Activated CD8-positive, alpha-beta T cell treated with anti-CD3 and anti-CD28 coated beads for 36 hours (primary cell): ENCODE measurements at regions not wholly inside any gene's neighbourhood (a gene's known extent, or its start where the extent isn't known, plus 50 kb on each side); places are given as distances from the start of the nearest gene placed in this dataset.

ENCODE experiments used
- ATAC-seq: fragments of 200-7000 bp; cut with Tn5 transposase; one replicate; pipeline ENCODE4 v1.10.0; 2021; ENCODE audit warnings: mild to moderate bottlenecking, moderate library complexity
- CTCF ChIA-PET: fragments of 350-600 bp; sonication (Branson Sonifier 250); formaldehyde crosslinking; loops from one replicate; lab custom pipeline; 2021; ENCODE audit warnings: antibody characterized with exemption; lab: Charles Lee
- POLR2A ChIA-PET: fragments of 350-600 bp; sonication (Branson Sonifier 250); formaldehyde crosslinking; loops from one replicate; lab custom pipeline; 2021; ENCODE audit warnings: antibody characterized with exemption; lab: Charles Lee
- DNase-seq: peaks from one replicate; pipeline ENCODE4 v3.0.0-alpha.2; 2020
- H3K27ac Mint-ChIP-seq: one replicate; pipeline ENCODE4 v1.8.0; 2021; ENCODE audit warnings: mild to moderate bottlenecking, mixed read lengths
- H3K27me3 Mint-ChIP-seq: one replicate; pipeline ENCODE4 v1.8.0; 2021; ENCODE audit warnings: mixed read lengths
- H3K36me3 Mint-ChIP-seq: one replicate; pipeline ENCODE4 v1.8.0; 2021; ENCODE audit warnings: low read depth, mixed read lengths
- H3K4me1 Mint-ChIP-seq: one replicate; pipeline ENCODE4 v1.8.0; 2021; ENCODE audit warnings: low read depth, mixed read lengths
- H3K4me3 Mint-ChIP-seq: one replicate; pipeline ENCODE4 v1.8.0; 2021; ENCODE audit warnings: mild to moderate bottlenecking, moderate library complexity, mixed read lengths
- H3K9me3 Mint-ChIP-seq: one replicate; pipeline ENCODE4 v1.8.0; 2021; ENCODE audit warnings: mixed read lengths
- intact Hi-C: fragments of 100-400 bp; cut with micrococcal nuclease; formaldehyde crosslinking; loops from one replicate; pipeline ENCODE4 v1.10.0; 2022
- TF ChIP-seq, protein P1 (sequence below): fragments of 200-600 bp; IDR thresholded peaks from one replicate; pipeline ENCODE4 v1.8.0; 2022; ENCODE audit warnings: antibody characterized with exemption, mild to moderate bottlenecking

DNA sequence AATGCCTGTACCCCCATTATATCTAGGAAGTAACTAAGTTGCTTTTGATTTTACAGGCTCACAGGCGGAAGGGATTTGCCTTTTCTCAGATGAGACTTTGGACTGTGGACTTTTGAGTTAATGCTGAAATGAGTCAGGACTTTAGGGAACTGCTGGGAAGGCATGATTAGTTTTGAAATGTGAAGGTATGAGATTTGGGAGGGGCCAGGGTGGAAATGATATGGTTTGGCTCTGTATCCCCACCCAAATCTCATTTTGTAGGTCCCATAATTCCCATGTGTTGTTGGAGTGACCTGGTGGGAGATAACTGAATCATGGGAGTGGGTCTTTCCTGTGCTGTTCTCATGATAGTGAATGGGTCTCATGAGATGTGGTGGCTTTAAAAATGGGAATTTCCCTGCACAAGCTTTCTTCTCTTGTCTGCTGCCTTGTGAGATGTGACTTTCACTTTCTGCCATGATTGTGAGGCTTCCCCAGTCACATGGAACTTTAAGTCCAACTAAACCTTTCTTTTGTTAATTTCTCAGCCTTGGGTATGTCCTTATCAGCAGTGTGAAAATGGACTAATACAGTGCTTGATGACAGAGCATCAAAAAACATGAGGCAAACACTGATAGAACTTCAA is 1119.5 kb downstream of the PLA2G4A start:
- ChIA-PET CTCF (no interaction called here), POLR2A (no interaction called here)
- Mint-ChIP-seq H3K27me3 (no peaks in the 10 kb centered on the region), H3K4me3 (no peak overlapping the region), H3K27ac (no peak overlapping the region), H3K4me1 (no peaks in the 10 kb centered on the region), H3K9me3 (peaks cover 20% of the 10 kb centered on the region), H3K36me3 (peaks cover 1% of the 10 kb centered on the region)
- no peak for ATAC-seq
- no peak for DNase-seq
- TF ChIP-seq, protein P1, sequence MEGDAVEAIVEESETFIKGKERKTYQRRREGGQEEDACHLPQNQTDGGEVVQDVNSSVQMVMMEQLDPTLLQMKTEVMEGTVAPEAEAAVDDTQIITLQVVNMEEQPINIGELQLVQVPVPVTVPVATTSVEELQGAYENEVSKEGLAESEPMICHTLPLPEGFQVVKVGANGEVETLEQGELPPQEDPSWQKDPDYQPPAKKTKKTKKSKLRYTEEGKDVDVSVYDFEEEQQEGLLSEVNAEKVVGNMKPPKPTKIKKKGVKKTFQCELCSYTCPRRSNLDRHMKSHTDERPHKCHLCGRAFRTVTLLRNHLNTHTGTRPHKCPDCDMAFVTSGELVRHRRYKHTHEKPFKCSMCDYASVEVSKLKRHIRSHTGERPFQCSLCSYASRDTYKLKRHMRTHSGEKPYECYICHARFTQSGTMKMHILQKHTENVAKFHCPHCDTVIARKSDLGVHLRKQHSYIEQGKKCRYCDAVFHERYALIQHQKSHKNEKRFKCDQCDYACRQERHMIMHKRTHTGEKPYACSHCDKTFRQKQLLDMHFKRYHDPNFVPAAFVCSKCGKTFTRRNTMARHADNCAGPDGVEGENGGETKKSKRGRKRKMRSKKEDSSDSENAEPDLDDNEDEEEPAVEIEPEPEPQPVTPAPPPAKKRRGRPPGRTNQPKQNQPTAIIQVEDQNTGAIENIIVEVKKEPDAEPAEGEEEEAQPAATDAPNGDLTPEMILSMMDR = no peak
- intact Hi-C loops = no loop called here

DNA sequence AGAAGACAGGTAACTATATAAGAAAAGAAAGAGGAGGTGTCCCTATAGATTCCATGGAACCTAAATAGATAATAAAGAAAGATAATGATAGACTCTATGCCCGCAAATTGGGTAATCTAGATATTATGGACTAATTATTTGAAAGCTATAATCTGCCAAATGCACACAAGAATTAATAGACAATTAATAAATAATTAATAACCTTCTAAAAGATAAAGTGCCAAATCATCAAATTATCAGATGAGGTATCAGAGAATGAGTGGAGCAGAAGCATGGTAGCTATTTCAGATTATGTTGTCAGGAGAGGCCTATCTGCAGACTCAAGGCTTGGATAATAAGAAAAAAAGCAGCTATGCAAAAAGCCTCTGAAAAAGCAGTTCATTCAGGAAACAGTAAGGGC is 1120.8 kb downstream of the PLA2G4A start:
- Mint-ChIP-seq H3K4me3 (no peak overlapping the region), H3K4me1 (no peaks in the 10 kb centered on the region)
- CTCF ChIA-PET = no interaction called here

DNA sequence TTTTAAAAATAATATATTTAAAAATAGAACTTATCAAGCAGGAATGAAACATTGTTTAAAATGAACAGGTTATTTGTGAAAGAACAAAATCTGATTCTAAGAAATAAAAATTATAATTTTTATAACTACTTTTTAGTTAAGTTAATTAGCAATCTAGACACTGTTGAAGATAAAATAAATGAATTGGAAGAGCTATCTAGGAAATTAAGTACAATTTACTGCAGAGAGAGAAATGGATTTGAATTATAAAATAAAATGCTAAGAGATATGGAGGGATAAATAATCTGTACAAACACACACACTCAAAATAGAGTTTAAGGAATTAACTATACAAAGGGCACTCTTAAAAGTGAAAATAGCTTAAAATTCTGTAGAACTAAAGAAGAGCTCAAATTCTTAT is 1123.1 kb downstream of the PLA2G4A start:
- Mint-ChIP-seq H3K27ac (no peak overlapping the region), H3K36me3 (peaks cover 1% of the 10 kb centered on the region), H3K4me1 (no peaks in the 10 kb centered on the region), H3K9me3 (peaks cover 17% of the 10 kb centered on the region), H3K4me3 (no peak overlapping the region), H3K27me3 (no peaks in the 10 kb centered on the region)
- ChIA-PET POLR2A (no interaction called here), CTCF (no interaction called here)
- intact Hi-C loops = no loop called here
- ATAC-seq = no peak
- DNase-seq = no peak
- TF ChIP-seq, protein P1 = no peak

More for the DNA sequence above, 1120.8 kb downstream of the PLA2G4A start:
- POLR2A ChIA-PET = no interaction called here
- H3K27me3 Mint-ChIP-seq = no peaks in the 10 kb centered on the region
- no peak overlapping the region for H3K27ac Mint-ChIP-seq
- DNase-seq = no peak
- H3K36me3 Mint-ChIP-seq = peaks cover 1% of the 10 kb centered on the region
- intact Hi-C loops = no loop called here
- H3K9me3 Mint-ChIP-seq = peaks cover 20% of the 10 kb centered on the region
- no peak for ATAC-seq
- TF ChIP-seq, protein P1 = no peak

DNA sequence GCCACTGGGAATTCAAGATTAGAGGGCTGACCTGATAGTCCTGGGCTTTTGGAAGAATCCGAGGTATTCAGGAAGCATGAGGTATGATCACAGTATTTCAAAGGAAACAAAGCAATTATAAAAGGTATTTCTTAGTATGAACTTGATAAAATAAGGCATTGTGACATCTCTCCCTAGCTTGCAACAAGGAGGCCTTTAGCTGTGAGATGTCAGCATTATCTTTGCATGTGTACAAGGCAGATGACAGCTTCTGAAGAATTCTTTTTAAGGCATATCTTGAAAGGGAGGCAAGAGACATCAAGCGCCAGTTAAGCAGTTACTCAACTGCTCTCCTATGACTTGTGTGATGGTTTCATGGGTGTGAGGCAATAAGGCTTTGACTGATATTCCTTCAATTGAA is 1123.7 kb downstream of the PLA2G4A start:
- ChIA-PET POLR2A (no interaction called here), CTCF (no interaction called here)
- Mint-ChIP-seq H3K27ac (no peak overlapping the region), H3K9me3 (peaks cover 13% of the 10 kb centered on the region), H3K4me1 (no peaks in the 10 kb centered on the region), H3K27me3 (no peaks in the 10 kb centered on the region), H3K36me3 (no peaks in the 10 kb centered on the region), H3K4me3 (no peak overlapping the region)
- ATAC-seq (no peak), DNase-seq (no peak)
- TF ChIP-seq, protein P1 = no peak
- intact Hi-C loops = no loop called here

DNA sequence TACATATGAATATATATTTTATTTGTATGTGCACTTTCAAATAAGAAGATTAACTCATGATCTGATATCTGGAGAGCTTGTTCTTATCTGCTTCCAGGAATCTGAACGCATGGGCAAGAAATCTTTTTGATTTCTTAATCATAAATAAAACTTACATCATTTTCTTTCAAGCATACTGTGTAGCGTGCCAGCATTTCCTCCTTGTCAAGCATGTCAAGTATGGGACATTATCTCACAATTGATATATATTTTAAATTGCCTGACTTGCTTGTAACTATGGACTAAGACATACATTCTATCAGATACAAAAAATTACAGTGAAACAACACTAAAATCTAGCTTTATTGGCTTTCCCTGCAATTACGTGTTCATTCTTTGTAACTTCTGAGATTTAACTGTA is 1128.2 kb downstream of the PLA2G4A start:
- H3K9me3 Mint-ChIP-seq = peaks cover 6% of the 10 kb centered on the region
- no peak for DNase-seq
- H3K27me3 Mint-ChIP-seq = no peaks in the 10 kb centered on the region
- H3K36me3 Mint-ChIP-seq = no peaks in the 10 kb centered on the region
- no peak overlapping the region for H3K4me3 Mint-ChIP-seq
- intact Hi-C loops = no loop called here
- TF ChIP-seq, protein P1 = no peak
- POLR2A ChIA-PET = no interaction called here
- no peaks in the 10 kb centered on the region for H3K4me1 Mint-ChIP-seq
- ATAC-seq = no peak
- CTCF ChIA-PET = no interaction called here
- no peak overlapping the region for H3K27ac Mint-ChIP-seq
